ENCODE measurements at regions not wholly inside any gene's neighbourhood (a gene's known extent, or its start where the extent isn't known, plus 50 kb on each side); places are given as distances from the start of the nearest gene placed in this dataset.

GRCh38 chr9:121587863-121588262 lies 63.6 kb upstream of the DAB2IP start:
- H3K27ac Mint-ChIP-seq = no peak overlapping the region

DNA sequence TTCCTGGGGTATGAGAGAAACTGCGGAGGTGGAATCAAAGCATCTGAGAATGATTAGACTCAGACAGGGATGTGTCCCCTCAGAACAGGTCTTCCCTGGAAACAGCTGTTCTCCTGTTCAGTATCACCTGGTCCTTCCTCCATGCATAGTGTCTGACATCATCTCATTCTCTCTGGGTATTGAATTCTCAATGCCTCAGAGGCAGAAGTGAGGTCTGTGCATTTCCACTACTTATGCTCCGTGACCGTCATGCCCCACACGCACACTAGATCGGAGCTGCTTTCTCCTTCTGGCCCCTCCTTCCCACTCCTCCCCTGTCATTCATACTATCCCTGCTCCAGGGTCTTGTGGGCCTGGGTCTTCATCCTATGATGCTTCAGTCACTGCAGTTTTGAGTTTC lies 61.4 kb upstream of the DAB2IP start:
- no peak for ATAC-seq
- H3K27me3 Mint-ChIP-seq = peaks cover 48% of the 10 kb centered on the region

More at GRCh38 chr9:121587863-121588262, 63.6 kb upstream of the DAB2IP start:
- Mint-ChIP-seq H3K9me3 (no peaks in the 10 kb centered on the region), H3K4me3 (no peak overlapping the region), H3K27me3 (peaks cover 53% of the 10 kb centered on the region), H3K4me1 (no peaks in the 10 kb centered on the region)
- no peak for DNase-seq
- ATAC-seq = no peak

DNA sequence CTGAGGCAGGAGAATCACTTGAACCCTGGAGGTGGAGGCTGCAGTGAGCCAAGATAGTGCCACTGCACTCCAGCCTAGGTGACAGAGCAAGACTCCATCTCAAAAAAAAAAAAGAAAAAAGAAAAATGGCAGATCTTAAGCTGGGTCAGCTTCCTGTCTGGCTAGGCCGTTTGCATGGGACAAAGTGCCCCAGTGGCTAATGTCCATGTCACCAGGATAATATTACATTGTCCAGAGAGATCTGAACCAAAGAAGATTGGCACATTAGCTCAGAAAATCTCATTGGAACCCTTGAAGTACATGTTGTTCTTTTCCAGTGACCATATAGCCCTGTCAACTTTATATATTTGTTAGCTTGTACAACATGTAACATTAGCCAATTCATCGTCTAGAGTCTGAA lies 59.2 kb upstream of the DAB2IP start:
- Mint-ChIP-seq H3K27me3 (peaks cover 55% of the 10 kb centered on the region), H3K4me1 (no peaks in the 10 kb centered on the region), H3K9me3 (peaks cover 0 to 6% of the 10 kb centered on the region in 2 donors), H3K27ac (peak overlapping the region in 1 of 2 donors; percentile 31), H3K4me3 (no peak overlapping the region)
- no peak for DNase-seq
- no peak for ATAC-seq

More for the DNA sequence above, 61.4 kb upstream of the DAB2IP start:
- no peak for DNase-seq
- no peaks in the 10 kb centered on the region for H3K4me1 Mint-ChIP-seq
- H3K4me3 Mint-ChIP-seq = no peak overlapping the region
- H3K27ac Mint-ChIP-seq = no peak overlapping the region
- H3K9me3 Mint-ChIP-seq = no peaks in the 10 kb centered on the region

DNA sequence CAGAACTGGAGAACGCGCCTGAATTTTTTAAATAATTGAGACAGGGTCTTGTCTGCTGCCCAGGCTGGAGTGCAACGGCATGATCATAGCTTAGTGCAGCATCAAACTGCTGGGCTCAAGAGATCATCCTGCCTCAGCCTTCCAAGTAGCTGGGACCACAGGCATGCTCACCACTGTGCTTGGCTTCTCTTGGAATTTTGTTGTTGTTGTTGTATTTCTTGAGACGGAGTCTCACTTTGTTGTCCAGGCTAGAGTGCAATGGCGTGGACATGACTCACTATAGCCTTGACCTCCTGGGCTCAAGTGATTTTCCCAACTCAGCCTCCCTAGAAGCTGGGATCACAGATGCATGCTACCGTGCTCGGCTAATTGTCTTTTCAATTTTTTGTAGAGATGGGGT lies 58.4 kb upstream of the DAB2IP start:
- Mint-ChIP-seq H3K27ac (no peak overlapping the region), H3K27me3 (peaks cover 61% of the 10 kb centered on the region), H3K4me1 (no peaks in the 10 kb centered on the region), H3K9me3 (peaks cover 0 to 12% of the 10 kb centered on the region in 2 donors), H3K4me3 (no peak overlapping the region)
- ATAC-seq (no peak), DNase-seq (no peak)

- no peak for ATAC-seq
- no peak for DNase-seq
Measured at GRCh38 chr9:121596515-121596914, 54.9 kb upstream of the DAB2IP start.

GRCh38 chr9:121597698-121598166 lies 53.7 kb upstream of the DAB2IP start:
- Mint-ChIP-seq H3K27me3 (peaks cover 74% of the 10 kb centered on the region), H3K4me1 (peaks cover 14% of the 10 kb centered on the region), H3K4me3 (no peak overlapping the region)

More at GRCh38 chr9:121596515-121596914, 54.9 kb upstream of the DAB2IP start:
- H3K4me3 Mint-ChIP-seq = no peak overlapping the region
- peaks cover 14% of the 10 kb centered on the region for H3K4me1 Mint-ChIP-seq
- peaks cover 0 to 12% of the 10 kb centered on the region in 2 donors for H3K9me3 Mint-ChIP-seq
- H3K27me3 Mint-ChIP-seq = peaks cover 67% of the 10 kb centered on the region
- H3K27ac Mint-ChIP-seq = no peak overlapping the region

DNA sequence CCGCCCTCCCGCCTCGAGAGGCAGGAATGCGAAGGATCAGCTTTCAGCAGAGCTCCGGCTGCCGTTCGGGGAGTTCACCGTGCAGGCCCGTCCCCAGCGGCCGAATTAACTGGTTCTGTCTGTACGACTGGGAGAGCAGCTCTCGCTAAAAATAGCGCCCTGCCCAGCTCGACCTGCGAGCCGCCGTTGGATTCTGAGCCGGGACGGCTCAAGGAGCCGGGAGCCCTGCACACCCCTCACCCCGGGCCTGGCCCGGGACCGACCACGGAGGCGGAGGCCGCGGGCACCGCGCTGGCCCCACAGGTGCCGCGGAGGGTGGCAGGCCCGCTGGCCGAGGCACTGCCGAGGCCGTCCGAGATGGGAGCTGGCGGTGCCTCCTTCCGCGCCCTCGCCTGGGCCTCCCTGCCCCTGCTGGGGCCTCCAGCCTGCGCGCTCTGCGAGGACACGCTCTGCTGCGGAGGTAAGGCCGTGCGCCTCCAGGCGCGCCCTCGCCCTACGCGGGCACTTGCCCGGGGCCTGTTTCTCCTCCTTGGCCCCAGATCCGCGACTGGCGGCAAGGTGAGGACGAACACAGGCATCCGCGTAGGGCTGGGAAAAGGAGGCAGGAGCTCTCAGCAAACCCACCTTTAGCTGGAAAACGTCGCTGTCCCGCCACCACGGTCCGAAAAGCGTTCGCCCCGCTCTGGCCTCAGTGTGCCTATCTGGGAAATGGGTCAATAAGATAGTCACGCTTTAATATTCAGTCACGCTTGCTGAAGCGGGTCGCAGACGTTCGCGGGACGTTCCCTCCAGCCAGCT lies 53.1 kb upstream of the DAB2IP start:
- Mint-ChIP-seq H3K4me3 (peak overlapping the region in 1 of 2 donors; percentile 32), H3K27ac (no peak overlapping the region), H3K4me1 (peaks cover 14% of the 10 kb centered on the region), H3K27me3 (peaks cover 81% of the 10 kb centered on the region), H3K9me3 (peaks cover 0 to 12% of the 10 kb centered on the region in 2 donors)
- DNase-seq (no peak), ATAC-seq (no peak)

More at GRCh38 chr9:121597698-121598166, 53.7 kb upstream of the DAB2IP start:
- H3K27ac Mint-ChIP-seq = no peak overlapping the region
- DNase-seq (no peak), ATAC-seq (no peak)
- H3K9me3 Mint-ChIP-seq = peaks cover 0 to 12% of the 10 kb centered on the region in 2 donors

DNA sequence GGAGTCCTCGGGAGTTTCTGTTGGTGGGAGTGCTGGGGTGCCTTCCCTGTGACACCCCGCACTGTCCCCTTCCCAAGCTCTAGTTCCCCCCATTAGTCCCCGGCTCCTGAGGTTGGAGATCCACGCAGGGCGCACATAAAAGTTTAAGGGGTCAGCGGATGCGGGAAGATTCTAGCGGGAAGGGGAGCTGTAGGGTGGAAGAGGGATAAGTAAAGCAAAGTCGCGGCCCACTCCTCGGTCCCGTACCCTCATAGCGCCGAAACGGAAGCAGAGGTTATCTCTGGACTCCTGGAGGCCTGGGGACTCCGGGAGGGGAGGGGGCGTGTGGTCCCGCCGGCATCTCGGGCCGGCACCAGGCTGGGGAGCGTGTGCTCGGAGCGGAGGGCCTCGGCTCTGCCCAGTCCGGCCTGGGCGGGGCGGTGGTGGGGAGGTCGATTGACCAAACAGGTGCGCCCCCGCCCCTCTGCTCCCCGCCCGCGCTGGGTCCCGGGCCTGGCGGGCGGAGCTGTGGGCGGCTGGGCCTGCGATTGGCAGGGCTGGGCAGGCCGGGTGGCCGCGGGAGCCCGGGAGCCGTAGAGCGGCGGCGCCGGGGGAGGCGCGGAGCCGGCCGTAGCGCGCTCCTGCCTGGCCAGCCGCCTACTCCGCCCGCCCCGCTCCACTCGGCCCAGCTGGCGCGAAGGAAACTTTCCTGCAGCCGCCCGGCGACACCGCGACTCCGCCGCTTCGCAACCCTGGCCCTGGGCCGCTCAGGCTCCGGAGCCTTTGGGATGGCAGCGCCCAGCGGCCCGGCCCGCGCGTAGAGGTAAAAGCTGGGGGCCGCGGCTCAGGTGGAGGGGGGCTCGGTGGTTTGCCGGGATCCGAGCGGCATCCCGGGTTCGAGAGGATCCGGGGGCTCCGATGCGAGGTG lies 52.2 kb upstream of the DAB2IP start:
- ATAC-seq = peak; percentile 26
- DNase-seq = no peak

GRCh38 chr9:121599872-121600585 lies 51.4 kb upstream of the DAB2IP start:
- Mint-ChIP-seq H3K9me3 (peaks cover 0 to 12% of the 10 kb centered on the region in 2 donors), H3K4me1 (peaks cover 14% of the 10 kb centered on the region), H3K27me3 (peaks cover 87% of the 10 kb centered on the region), H3K4me3 (peak overlapping the region in 1 of 2 donors; percentile 37), H3K27ac (no peak overlapping the region)
- DNase-seq = no peak
- ATAC-seq = no peak

More for the DNA sequence above, 52.2 kb upstream of the DAB2IP start:
- Mint-ChIP-seq H3K4me3 (peak overlapping the region; percentile 21 to 32), H3K4me1 (peaks cover 14% of the 10 kb centered on the region), H3K27me3 (peaks cover 89% of the 10 kb centered on the region), H3K9me3 (peaks cover 0 to 12% of the 10 kb centered on the region in 2 donors), H3K27ac (no peak overlapping the region)

- H3K4me3 Mint-ChIP-seq = no peak overlapping the region
Measured at GRCh38 chr9:121601194-121601593, 50.2 kb upstream of the DAB2IP start.

More at GRCh38 chr9:121601194-121601593, 50.2 kb upstream of the DAB2IP start:
- H3K4me1 Mint-ChIP-seq = peaks cover 14% of the 10 kb centered on the region
- peaks cover 81% of the 10 kb centered on the region for H3K27me3 Mint-ChIP-seq
- DNase-seq (no peak), ATAC-seq (no peak)
- peak overlapping the region in 1 of 2 donors; percentile 5 for H3K27ac Mint-ChIP-seq
- peaks cover 0 to 12% of the 10 kb centered on the region in 2 donors for H3K9me3 Mint-ChIP-seq
